ENCODE measurements at regions not wholly inside any gene's neighbourhood (a gene's known extent, or its start where the extent isn't known, plus 50 kb on each side); places are given as distances from the start of the nearest gene placed in this dataset.
"Not testable (repeated sequence)": the region's sequence is repeated elsewhere in the genome, so short reads cannot be mapped to it uniquely, and the experiment has no call there.

- H2BK20ac ChIP-seq (ENCODE audit: low read depth, low read length, poor library complexity, severe bottlenecking), result no peak overlapping the region
- Mint-ChIP-seq H3K4me1 (peaks cover 9 to 11% of the 10 kb centered on the region in 2 experiments), H3K9me3 (peaks cover 28 to 33% of the 10 kb centered on the region in 2 experiments), H3K27ac (no peak overlapping the region), H3K27me3 (ENCODE audit: low read depth) (peaks cover 3% of the 10 kb centered on the region), H3K36me3 (ENCODE audit: insufficient read depth in 1 of 3, low read depth in 3 of 3) (peaks cover 0 to 23% (median 12%) of the 10 kb centered on the region in 3 experiments; a peak in 6 of 7 replicates), H3K4me3 (no peak overlapping the region)
- no peak overlapping the region for H3K56ac ChIP-seq (ENCODE audit: insufficient read length, low read depth, low read length)
- H4K5ac ChIP-seq (ENCODE audit: insufficient read length, low read depth, low read length), result no peak overlapping the region
- H3K27me3 ChIP-seq (ENCODE audit: insufficient read depth, low read length), result no peaks in the 10 kb centered on the region
- H3K79me2 ChIP-seq (ENCODE audit: insufficient read depth, low read length), result no peaks in the 10 kb centered on the region
- no peak overlapping the region for H4K8ac ChIP-seq (replicated peaks; ENCODE audit: insufficient read length, low read depth, low read length)
- H3K27ac ChIP-seq (ENCODE audit: insufficient read length, low read depth, low read length), result no peak overlapping the region
- no CpG with 5 or more reads among the region's 4 CpGs for WGBS (ENCODE audit: extremely low coverage, insufficient read length, low lambda C conversion rate)
- H3K9me3 ChIP-seq (ENCODE audit: control insufficient read depth, low read depth, low read length), result peaks cover 10% of the 10 kb centered on the region
- no peaks in the 10 kb centered on the region for H3K23me2 ChIP-seq (ENCODE audit: insufficient read length, low read depth, low read length, poor library complexity, severe bottlenecking)
- no peak overlapping the region for H3K14ac ChIP-seq (ENCODE audit: insufficient read depth, low read length)
- H2BK120ac ChIP-seq (ENCODE audit: low read depth, low read length, poor library complexity, severe bottlenecking), result no peak overlapping the region
- no peaks in the 10 kb centered on the region for H4K20me1 ChIP-seq (ENCODE audit: control insufficient read depth, insufficient read depth, insufficient read length)
- no peaks in the 10 kb centered on the region for H3K79me1 ChIP-seq (ENCODE audit: insufficient read depth, low read depth, low read length, poor library complexity, severe bottlenecking)
- no peak overlapping the region for H3K4ac ChIP-seq (ENCODE audit: low read depth, low read length)
- H3K9ac ChIP-seq (ENCODE audit: extremely low read depth, insufficient read length, low read length), result no peak overlapping the region
- H2AK5ac ChIP-seq (ENCODE audit: insufficient read length, low read length), result no peak overlapping the region
- H4K91ac ChIP-seq (ENCODE audit: insufficient read length, low read depth, low read length), result no peak overlapping the region
- TF ChIP-seq CTCF (conservative IDR thresholded peaks at IDR 0.05), result no peak
- no peak overlapping the region for H3K18ac ChIP-seq (ENCODE audit: insufficient read length, low read depth, low read length)
- no peak overlapping the region for H3K23ac ChIP-seq (ENCODE audit: insufficient read length, low read depth, low read length)
- no peak overlapping the region for H3K4me2 ChIP-seq (ENCODE audit: insufficient read depth, insufficient read length, low read length)
- DNase-seq, result no peak
- H2AFZ ChIP-seq (ENCODE audit: low read length), result no peak overlapping the region
- no peak overlapping the region for H2BK5ac ChIP-seq (ENCODE audit: insufficient read length, low read length)
- no peak overlapping the region for H2BK12ac ChIP-seq (ENCODE audit: insufficient read length, low read depth, low read length)
- no peak overlapping the region for H2BK15ac ChIP-seq (ENCODE audit: low read depth, low read length)
- no peaks in the 10 kb centered on the region for H3K4me1 ChIP-seq (ENCODE audit: insufficient read depth, low read length)
- no peak overlapping the region for H3T11ph ChIP-seq (ENCODE audit: low read length)
These were observed 230.8 kb downstream of the ADAMTS15 start for GRCh38 chr11:130679247-130679646.

- H3K4me1 Mint-ChIP-seq; H4K20me1 ChIP-seq (ENCODE audit: control insufficient read depth, insufficient read depth, insufficient read length); H3K27ac ChIP-seq (ENCODE audit: insufficient read length, low read depth, low read length); H2BK12ac ChIP-seq (ENCODE audit: insufficient read length, low read depth, low read length); H3K79me1 ChIP-seq (ENCODE audit: insufficient read depth, low read depth, low read length, poor library complexity, severe bottlenecking); H3K23me2 ChIP-seq (ENCODE audit: insufficient read length, low read depth, low read length, poor library complexity, severe bottlenecking); H3K27ac Mint-ChIP-seq; H4K91ac ChIP-seq (ENCODE audit: insufficient read length, low read depth, low read length); H2BK5ac ChIP-seq (ENCODE audit: insufficient read length, low read length); H3K18ac ChIP-seq (ENCODE audit: insufficient read length, low read depth, low read length); H3K79me2 ChIP-seq (ENCODE audit: insufficient read depth, low read length); H3K27me3 Mint-ChIP-seq (ENCODE audit: low read depth); H3K14ac ChIP-seq (ENCODE audit: insufficient read depth, low read length); DNase-seq; H2AK5ac ChIP-seq (ENCODE audit: insufficient read length, low read length); H3K23ac ChIP-seq (ENCODE audit: insufficient read length, low read depth, low read length); H3K9ac ChIP-seq (ENCODE audit: extremely low read depth, insufficient read length, low read length); H4K5ac ChIP-seq (ENCODE audit: insufficient read length, low read depth, low read length); H3K9me3 ChIP-seq (ENCODE audit: control insufficient read depth, low read depth, low read length); H3K27me3 ChIP-seq (ENCODE audit: insufficient read depth, low read length); H3K4me3 Mint-ChIP-seq; H3K56ac ChIP-seq (ENCODE audit: insufficient read length, low read depth, low read length); H4K8ac ChIP-seq (replicated peaks; ENCODE audit: insufficient read length, low read depth, low read length); H3T11ph ChIP-seq (ENCODE audit: low read length); H2BK120ac ChIP-seq (ENCODE audit: low read depth, low read length, poor library complexity, severe bottlenecking); H2BK20ac ChIP-seq (ENCODE audit: low read depth, low read length, poor library complexity, severe bottlenecking); H3K4me2 ChIP-seq (ENCODE audit: insufficient read depth, insufficient read length, low read length); H2AFZ ChIP-seq (ENCODE audit: low read length); H3K4me1 ChIP-seq (ENCODE audit: insufficient read depth, low read length); H3K4ac ChIP-seq (ENCODE audit: low read depth, low read length); H2BK15ac ChIP-seq (ENCODE audit: low read depth, low read length): not testable (repeated sequence)
- Mint-ChIP-seq H3K36me3 (ENCODE audit: insufficient read depth in 1 of 3, low read depth in 3 of 3) (peaks cover 0 to 23% (median 12%) of the 10 kb centered on the region in 3 experiments), H3K9me3 (peaks cover 35 to 38% of the 10 kb centered on the region in 2 experiments)
- no CpG with 5 or more reads among the region's 2 CpGs for WGBS (ENCODE audit: extremely low coverage, insufficient read length, low lambda C conversion rate)
These were observed 233.8 kb downstream of the SNX19 start for GRCh38 chr11:130682471-130682870.

Data from H9 (cell line).